Neural cell (in vitro differentiated cells): ENCODE measurements at regions not wholly inside any gene's neighbourhood (a gene's known extent, or its start where the extent isn't known, plus 50 kb on each side); places are given as distances from the start of the nearest gene placed in this dataset.

ENCODE experiments used
- H2AFZ ChIP-seq: fragments of 200-600, 300-800 bp; sonication (generic), shearing (Covaris generic); 2 replicates; pipeline ENCODE4 v1.6.0; 2014; ENCODE audit warnings: low read depth, mild to moderate bottlenecking, antibody characterized with exemption, low read length, moderate library complexity
- H3F3A ChIP-seq: fragments of 200-600 bp; shearing (Covaris generic); 2 replicates; pipeline ENCODE4 v1.6.1; 2016; ENCODE audit warnings: mild to moderate bottlenecking, moderate library complexity, mixed read lengths, antibody characterized with exemption, low read length; ENCODE audit not compliant: insufficient read depth, poor library complexity, severe bottlenecking
- H3K27ac ChIP-seq: fragments of 200-600, 300-800 bp; sonication (generic), shearing (Covaris generic); 2 replicates; pipeline ENCODE4 v1.5.1; 2014; ENCODE audit warnings: mild to moderate bottlenecking, low read length, moderate library complexity
- H3K27me3 ChIP-seq: fragments of 300-800, 200-600 bp; sonication (generic), shearing (Covaris generic); 2 replicates; pipeline ENCODE4 v1.6.0; 2014; ENCODE audit warnings: mild to moderate bottlenecking, low read depth, low read length, moderate library complexity; ENCODE audit not compliant: insufficient read depth
- H3K36me3 ChIP-seq: fragments of 300-800, 200-600 bp; sonication (generic), shearing (Covaris generic); 2 replicates; pipeline ENCODE4 v1.5.1; 2014; ENCODE audit warnings: mild to moderate bottlenecking, antibody characterized with exemption, low read length, moderate library complexity; ENCODE audit not compliant: insufficient read depth
- H3K4me2 ChIP-seq: fragments of 300-800, 200-600 bp; sonication (generic), shearing (Covaris generic); 2 replicates; pipeline ENCODE4 v1.6.0; 2014; ENCODE audit warnings: mild to moderate bottlenecking, low read length
- H3K4me3 ChIP-seq: fragments of 300-800, 200-600 bp; sonication (generic), shearing (Covaris generic); 2 replicates; pipeline ENCODE4 v1.5.1; 2014; ENCODE audit warnings: mild to moderate bottlenecking, low read length, moderate library complexity
- H3K79me2 ChIP-seq: fragments of 200-600 bp; shearing (Covaris generic); replicated peaks from 2 replicates; pipeline ENCODE4 v1.6.0; 2014; ENCODE audit warnings: mild to moderate bottlenecking, low read length, moderate library complexity; ENCODE audit not compliant: insufficient read depth
- H3K9ac ChIP-seq: fragments of 300-800, 200-600 bp; sonication (generic), shearing (Covaris generic); 2 replicates; pipeline ENCODE4 v1.6.1; 2016; ENCODE audit warnings: mild to moderate bottlenecking, low read length, mixed read lengths
- H3K9me2 ChIP-seq: fragments of 200-600 bp; shearing (Covaris generic); 2 replicates; pipeline ENCODE4 v1.6.1; 2016; ENCODE audit warnings: mild to moderate bottlenecking, low read length, mixed read lengths; ENCODE audit not compliant: insufficient read depth
- H3K9me3 ChIP-seq: fragments of 200-600, 300-800 bp; sonication (generic), shearing (Covaris generic); 2 replicates; pipeline ENCODE4 v1.6.1; 2016; ENCODE audit warnings: mild to moderate bottlenecking, mixed run types, low read length, moderate library complexity, mixed read lengths
- H4K20me1 ChIP-seq: fragments of 200-600 bp; shearing (Covaris generic); 2 replicates; pipeline ENCODE4 v1.6.1; 2016; ENCODE audit warnings: mild to moderate bottlenecking, mixed run types; ENCODE audit not compliant: insufficient read depth
- EP300 ChIP-seq: fragments of 450-650 bp; conservative IDR thresholded peaks from 2 replicates; pipeline ENCODE4 v1.6.1; 2014; ENCODE audit warnings: antibody characterized with exemption, mild to moderate bottlenecking, moderate library complexity; ENCODE audit not compliant: poor library complexity, severe bottlenecking
- EZH2 ChIP-seq: fragments of 200-600, 300-800 bp; shearing (Covaris generic), sonication (generic); IDR thresholded peaks from 2 replicates; pipeline ENCODE4 v1.6.1; 2014; ENCODE audit warnings: antibody characterized with exemption, low read length, borderline replicate concordance, mild to moderate bottlenecking; ENCODE audit not compliant: insufficient read depth, poor library complexity, severe bottlenecking
- MXI1 ChIP-seq: fragments of 450-650 bp; conservative IDR thresholded peaks from 2 replicates; pipeline ENCODE4 v1.6.1; 2014; ENCODE audit warnings: antibody characterized with exemption, mild to moderate bottlenecking; ENCODE audit not compliant: poor library complexity, severe bottlenecking
- POLR2AphosphoS5 ChIP-seq: IDR thresholded peaks from 2 replicates; pipeline ENCODE4 v1.6.1; 2012
- RAD21 ChIP-seq: fragments of 450-650 bp; conservative IDR thresholded peaks from 2 replicates; pipeline ENCODE4 v1.6.1; 2014; ENCODE audit warnings: antibody characterized with exemption, mild to moderate bottlenecking, moderate library complexity
- SMC3 ChIP-seq: fragments of 450-650 bp; conservative IDR thresholded peaks from 2 replicates; pipeline ENCODE4 v1.6.1; 2014; ENCODE audit warnings: antibody characterized with exemption, mild to moderate bottlenecking, moderate library complexity; ENCODE audit not compliant: poor library complexity
- TAF1 ChIP-seq: IDR thresholded peaks from 2 replicates; pipeline ENCODE4 v1.6.1; 2012; ENCODE audit warnings: low read depth
- TF ChIP-seq, protein P1 (sequence below): fragments of 450-650 bp; IDR thresholded peaks from 2 replicates; pipeline ENCODE4 v1.5.1; 2014; ENCODE audit warnings: antibody characterized with exemption, mild to moderate bottlenecking, moderate library complexity; ENCODE audit not compliant: poor library complexity, severe bottlenecking
- TF ChIP-seq, protein P2 (sequence below): IDR thresholded peaks from 2 replicates; pipeline ENCODE4 v1.6.1; 2012; ENCODE audit warnings: borderline replicate concordance

DNA sequence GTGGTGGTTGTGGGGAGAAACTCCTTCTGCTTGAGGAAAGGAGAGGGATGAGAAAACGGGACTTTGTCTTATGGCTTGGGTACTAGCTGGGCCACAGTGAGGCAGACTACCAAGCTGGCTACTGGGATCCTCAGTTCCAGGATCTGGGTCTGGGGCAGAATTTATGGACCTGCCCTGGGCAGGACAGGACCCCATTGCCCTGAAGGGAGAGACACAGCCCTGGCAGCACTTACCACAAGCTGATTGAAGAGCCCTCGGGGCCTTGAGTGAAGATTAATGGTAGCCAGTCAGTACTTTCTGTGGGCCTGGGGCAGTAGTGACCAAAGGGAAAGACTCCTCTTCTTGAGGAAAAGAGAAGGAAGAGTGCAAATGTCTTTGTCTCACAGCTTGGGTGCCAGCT is 799.7 kb downstream of the SI start:
- Histone ChIP-seq H4K20me1 (no peaks in the 10 kb centered on the region), H3K36me3 (no peaks in the 10 kb centered on the region), H3K27ac (no peak overlapping the region), H3K9me3 (no peaks in the 10 kb centered on the region), H3K9ac (no peak overlapping the region), H3K4me2 (no peak overlapping the region), H2AFZ (no peak overlapping the region), H3K9me2 (no peaks in the 10 kb centered on the region), H3K79me2 (no peaks in the 10 kb centered on the region), H3F3A (no peaks in the 10 kb centered on the region), H3K4me3 (no peak overlapping the region), H3K27me3 (no peaks in the 10 kb centered on the region)
- TF ChIP-seq SMC3 (no peak), RAD21 (no peak), EZH2 (no peak)
- TF ChIP-seq, protein P1, sequence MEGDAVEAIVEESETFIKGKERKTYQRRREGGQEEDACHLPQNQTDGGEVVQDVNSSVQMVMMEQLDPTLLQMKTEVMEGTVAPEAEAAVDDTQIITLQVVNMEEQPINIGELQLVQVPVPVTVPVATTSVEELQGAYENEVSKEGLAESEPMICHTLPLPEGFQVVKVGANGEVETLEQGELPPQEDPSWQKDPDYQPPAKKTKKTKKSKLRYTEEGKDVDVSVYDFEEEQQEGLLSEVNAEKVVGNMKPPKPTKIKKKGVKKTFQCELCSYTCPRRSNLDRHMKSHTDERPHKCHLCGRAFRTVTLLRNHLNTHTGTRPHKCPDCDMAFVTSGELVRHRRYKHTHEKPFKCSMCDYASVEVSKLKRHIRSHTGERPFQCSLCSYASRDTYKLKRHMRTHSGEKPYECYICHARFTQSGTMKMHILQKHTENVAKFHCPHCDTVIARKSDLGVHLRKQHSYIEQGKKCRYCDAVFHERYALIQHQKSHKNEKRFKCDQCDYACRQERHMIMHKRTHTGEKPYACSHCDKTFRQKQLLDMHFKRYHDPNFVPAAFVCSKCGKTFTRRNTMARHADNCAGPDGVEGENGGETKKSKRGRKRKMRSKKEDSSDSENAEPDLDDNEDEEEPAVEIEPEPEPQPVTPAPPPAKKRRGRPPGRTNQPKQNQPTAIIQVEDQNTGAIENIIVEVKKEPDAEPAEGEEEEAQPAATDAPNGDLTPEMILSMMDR, result no peak
- TF ChIP-seq, protein P2, sequence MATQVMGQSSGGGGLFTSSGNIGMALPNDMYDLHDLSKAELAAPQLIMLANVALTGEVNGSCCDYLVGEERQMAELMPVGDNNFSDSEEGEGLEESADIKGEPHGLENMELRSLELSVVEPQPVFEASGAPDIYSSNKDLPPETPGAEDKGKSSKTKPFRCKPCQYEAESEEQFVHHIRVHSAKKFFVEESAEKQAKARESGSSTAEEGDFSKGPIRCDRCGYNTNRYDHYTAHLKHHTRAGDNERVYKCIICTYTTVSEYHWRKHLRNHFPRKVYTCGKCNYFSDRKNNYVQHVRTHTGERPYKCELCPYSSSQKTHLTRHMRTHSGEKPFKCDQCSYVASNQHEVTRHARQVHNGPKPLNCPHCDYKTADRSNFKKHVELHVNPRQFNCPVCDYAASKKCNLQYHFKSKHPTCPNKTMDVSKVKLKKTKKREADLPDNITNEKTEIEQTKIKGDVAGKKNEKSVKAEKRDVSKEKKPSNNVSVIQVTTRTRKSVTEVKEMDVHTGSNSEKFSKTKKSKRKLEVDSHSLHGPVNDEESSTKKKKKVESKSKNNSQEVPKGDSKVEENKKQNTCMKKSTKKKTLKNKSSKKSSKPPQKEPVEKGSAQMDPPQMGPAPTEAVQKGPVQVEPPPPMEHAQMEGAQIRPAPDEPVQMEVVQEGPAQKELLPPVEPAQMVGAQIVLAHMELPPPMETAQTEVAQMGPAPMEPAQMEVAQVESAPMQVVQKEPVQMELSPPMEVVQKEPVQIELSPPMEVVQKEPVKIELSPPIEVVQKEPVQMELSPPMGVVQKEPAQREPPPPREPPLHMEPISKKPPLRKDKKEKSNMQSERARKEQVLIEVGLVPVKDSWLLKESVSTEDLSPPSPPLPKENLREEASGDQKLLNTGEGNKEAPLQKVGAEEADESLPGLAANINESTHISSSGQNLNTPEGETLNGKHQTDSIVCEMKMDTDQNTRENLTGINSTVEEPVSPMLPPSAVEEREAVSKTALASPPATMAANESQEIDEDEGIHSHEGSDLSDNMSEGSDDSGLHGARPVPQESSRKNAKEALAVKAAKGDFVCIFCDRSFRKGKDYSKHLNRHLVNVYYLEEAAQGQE, result no peak

DNA sequence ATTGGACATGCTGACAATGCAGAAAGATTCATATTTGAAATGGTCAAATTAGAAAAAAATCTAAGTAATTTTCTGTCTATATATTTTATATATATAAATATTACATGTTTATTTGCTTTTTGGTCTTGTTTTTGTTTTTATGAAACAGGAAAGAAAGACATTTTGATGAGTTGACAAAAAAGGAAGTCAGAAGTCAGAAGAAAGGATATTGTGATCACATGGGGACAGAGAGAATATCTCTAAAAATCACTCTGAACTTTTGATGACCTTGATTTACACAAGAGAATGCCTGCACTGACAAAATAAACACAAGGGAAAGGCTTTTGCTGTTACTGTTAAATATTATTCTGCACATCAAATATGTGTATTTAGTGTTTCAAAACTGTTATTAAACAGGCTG is 811.2 kb downstream of the SI start:
- no peaks in the 10 kb centered on the region for H3K9me2 ChIP-seq
- H3K36me3 ChIP-seq, result no peaks in the 10 kb centered on the region
- H3K79me2 ChIP-seq, result no peaks in the 10 kb centered on the region

More for the DNA sequence above, 811.2 kb downstream of the SI start:
- H3K27ac ChIP-seq, result no peak overlapping the region
- no peaks in the 10 kb centered on the region for H3K9me3 ChIP-seq
- H3K4me2 ChIP-seq, result no peak overlapping the region
- no peaks in the 10 kb centered on the region for H4K20me1 ChIP-seq
- H3K27me3 ChIP-seq, result no peaks in the 10 kb centered on the region
- no peak overlapping the region for H3K9ac ChIP-seq
- no peak overlapping the region for H2AFZ ChIP-seq
- H3K4me3 ChIP-seq, result no peak overlapping the region
- no peaks in the 10 kb centered on the region for H3F3A ChIP-seq
- no peak for TF ChIP-seq EZH2
- no peak for TF ChIP-seq RAD21
- no peak for TF ChIP-seq MXI1
- no peak for TF ChIP-seq TAF1
- TF ChIP-seq, protein P1, result no peak
- no peak for TF ChIP-seq EP300
- no peak for TF ChIP-seq POLR2AphosphoS5
- no peak for TF ChIP-seq SMC3
- TF ChIP-seq, protein P2, result no peak
